T-cell (primary cell): ENCODE measurements at regions not wholly inside any gene's neighbourhood (a gene's known extent, or its start where the extent isn't known, plus 50 kb on each side); places are given as distances from the start of the nearest gene placed in this dataset.

ENCODE experiments used
- ATAC-seq, 4 experiments: fragments of 200-7000 bp in 3 of 4; fragments of 150-1000 bp in 1 of 4; cut with Tn5 transposase; replicated peaks in 1 of 4; 1 replicate in 3 of 4; 2 replicates in 1 of 4; pipeline ENCODE4 v1.10.0; 2021; ENCODE audit warnings: moderate library complexity in 3 of 4, mild to moderate bottlenecking in 2 of 4, moderate number of reproducible peaks in 1 of 4
- CTCF ChIA-PET, 2 donors: fragments of 300-600 bp; sonication (Branson Sonifier 250); formaldehyde crosslinking; loops; one replicate each; lab custom pipeline; 2022; ENCODE audit warnings: antibody characterized with exemption in 2 of 2; lab: Charles Lee
- POLR2A ChIA-PET, 2 donors: fragments of 300-600 bp; sonication (Branson Sonifier 250); formaldehyde crosslinking; loops; one replicate each; lab custom pipeline; 2022; ENCODE audit warnings: antibody characterized with exemption in 2 of 2; lab: Charles Lee
- DNase-seq, 35 experiments: peaks; one replicate each; pipeline versions ENCODE4 v3.0.0 to v3.0.0-alpha.2; 2013 to 2023
- H3K27ac ChIP-seq: one replicate; pipeline ENCODE4 v1.5.1; 2013; ENCODE audit warnings: low read length
- H3K27me3 ChIP-seq, 2 experiments: replicated peaks in 1 of 2; 1 replicate in 1 of 2; 2 replicates in 1 of 2; pipeline versions ENCODE4 v1.6.1 to v1.7.0; 2013; ENCODE audit warnings: low read length in 1 of 2, mixed read lengths in 1 of 2; ENCODE audit not compliant: control insufficient read depth in 2 of 2, insufficient read depth in 2 of 2; ENCODE audit errors: extremely low read depth in 1 of 2
- H3K36me3 ChIP-seq, 2 donors: 1 replicate in 1 of 2; 2 replicates in 1 of 2; pipeline versions ENCODE4 v1.6.1 to v1.7.0; 2013; ENCODE audit warnings: low read length in 1 of 2; ENCODE audit not compliant: control insufficient read depth in 2 of 2, insufficient read depth in 1 of 2; ENCODE audit errors: extremely low read depth in 1 of 2
- H3K4me1 ChIP-seq, 2 experiments: 1 replicate in 1 of 2; 2 replicates in 1 of 2; pipeline versions ENCODE4 v1.6.1 to v1.7.0; 2013; ENCODE audit warnings: low read length in 2 of 2, mixed read lengths in 1 of 2; ENCODE audit not compliant: insufficient read depth in 2 of 2, control insufficient read depth in 1 of 2; ENCODE audit errors: extremely low read depth in 1 of 2
- H3K4me3 ChIP-seq, 2 donors: 1 replicate in 1 of 2; 2 replicates in 1 of 2; pipeline versions ENCODE4 v1.5.1 to v1.7.0; 2013; ENCODE audit warnings: mild to moderate bottlenecking in 2 of 2, low read length in 1 of 2, moderate library complexity in 1 of 2; ENCODE audit not compliant: control insufficient read depth in 1 of 2; ENCODE audit errors: extremely low read depth in 1 of 2
- H3K9me3 ChIP-seq: 2 replicates; pipeline ENCODE4 v1.7.0; 2013
- H3K27ac Mint-ChIP-seq, 2 donors: one replicate each; pipeline ENCODE4 v1.8.0; 2020 to 2021; ENCODE audit warnings: mild to moderate bottlenecking in 2 of 2, mixed read lengths in 2 of 2
- H3K27me3 Mint-ChIP-seq, 2 donors: one replicate each; pipeline ENCODE4 v1.8.0; 2021 to 2022; ENCODE audit warnings: mixed read lengths in 2 of 2
- H3K36me3 Mint-ChIP-seq: one replicate; pipeline ENCODE4 v1.8.0; 2021; ENCODE audit warnings: mixed read lengths
- H3K4me1 Mint-ChIP-seq, 3 donors: one replicate each; pipeline ENCODE4 v1.8.0; 2020 to 2022; ENCODE audit warnings: mixed read lengths in 3 of 3, mild to moderate bottlenecking in 1 of 3
- H3K4me3 Mint-ChIP-seq, 3 donors: one replicate each; pipeline ENCODE4 v1.8.0; 2020 to 2022; ENCODE audit warnings: mild to moderate bottlenecking in 3 of 3, mixed read lengths in 3 of 3, moderate library complexity in 3 of 3
- H3K9me3 Mint-ChIP-seq, 3 donors: one replicate each; pipeline ENCODE4 v1.8.0; 2020 to 2022; ENCODE audit warnings: mixed read lengths in 3 of 3
- WGBS: methylation state at CpG from one replicate; pipeline ENCODE4 v1.1.5; 2013; ENCODE audit warnings: missing lambda C conversion rate; ENCODE audit not compliant: insufficient coverage; 5-methylcytosine and 5-hydroxymethylcytosine counted together

DNA sequence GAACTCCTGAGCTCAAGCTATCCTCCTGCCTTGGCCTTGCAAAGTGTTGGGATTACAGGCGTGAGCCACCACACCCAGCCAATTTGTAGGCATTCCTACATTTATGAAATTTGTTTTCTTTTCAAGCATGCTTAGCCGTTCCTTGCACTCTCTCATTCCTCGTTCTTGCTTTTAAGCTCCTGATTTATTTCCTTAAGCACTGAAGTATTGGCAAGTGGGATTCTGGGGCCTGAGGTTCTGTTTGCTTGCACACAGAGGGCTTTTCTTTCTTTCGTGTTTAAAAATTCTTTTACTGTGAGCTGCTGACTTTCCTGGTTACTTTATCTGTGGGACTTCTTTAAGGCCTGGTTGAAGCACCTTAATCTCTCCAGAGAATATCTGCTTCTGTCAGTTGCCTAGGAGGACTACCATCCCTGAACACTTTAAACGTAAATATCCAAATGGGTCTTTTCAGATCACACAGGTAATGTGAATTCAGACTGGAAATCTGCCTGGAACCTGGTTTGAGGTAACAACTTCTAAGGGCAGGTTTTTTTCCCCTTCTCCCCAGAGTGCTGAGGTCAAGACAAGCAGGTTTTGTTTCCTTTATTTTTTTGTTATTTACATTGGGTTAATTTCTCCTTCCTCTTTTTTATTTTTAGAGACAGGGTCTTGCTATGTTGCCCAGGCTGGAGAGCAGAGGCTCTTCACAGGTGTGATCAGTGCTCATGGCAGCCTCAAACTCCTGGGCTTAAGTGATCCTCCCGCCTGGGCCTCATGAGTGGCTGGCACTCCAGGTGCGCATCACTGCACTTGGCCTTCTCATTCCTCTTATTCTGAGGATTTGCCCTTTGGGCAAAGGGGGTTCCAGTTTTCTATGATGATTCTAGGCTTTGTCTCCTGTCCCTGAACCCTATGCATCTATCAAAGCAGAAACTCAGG is 102.9 kb downstream of the PFKFB3 start:
- ChIA-PET POLR2A (no interaction called here), CTCF (no interaction called here)
- H3K27me3 ChIP-seq = no peaks in the 10 kb centered on the region
- H3K4me1 ChIP-seq = peaks cover 2 to 3% of the 10 kb centered on the region in 2 experiments
- Mint-ChIP-seq H3K27me3 (no peaks in the 10 kb centered on the region), H3K4me1 (peaks cover 4 to 7% (median 5%) of the 10 kb centered on the region in 3 donors), H3K36me3 (peaks cover 19% of the 10 kb centered on the region), H3K27ac (no peak overlapping the region), H3K9me3 (peaks cover 0 to 8% (median 0%) of the 10 kb centered on the region in 3 donors), H3K4me3 (no peak overlapping the region)
- no peaks in the 10 kb centered on the region for H3K9me3 ChIP-seq
- WGBS = 80% methylated on average over 1 of the region's 7 CpGs
- no peaks in the 10 kb centered on the region for H3K36me3 ChIP-seq
- H3K4me3 ChIP-seq = no peak overlapping the region
- no peak overlapping the region for H3K27ac ChIP-seq
- DNase-seq (no peak), ATAC-seq (no peak)

DNA sequence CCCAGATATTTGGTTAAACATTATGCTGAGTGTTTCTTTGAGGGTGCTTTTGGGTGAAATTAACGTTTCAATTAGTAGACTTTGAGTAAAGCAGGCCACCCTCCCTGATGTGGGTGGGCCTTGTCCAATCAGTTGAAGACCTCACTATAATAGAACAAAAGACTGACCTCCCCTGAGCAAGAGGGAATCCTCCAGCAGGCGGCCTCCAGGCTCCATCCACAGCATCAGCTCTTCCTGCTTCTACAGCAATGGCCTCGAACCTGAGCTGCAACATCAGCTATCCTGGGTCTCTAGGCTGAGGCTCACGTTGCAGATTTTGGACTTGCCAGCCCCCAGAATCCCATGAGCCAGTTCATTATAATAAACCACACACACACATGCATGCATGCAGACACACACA is 104.2 kb downstream of the PFKFB3 start:
- Mint-ChIP-seq H3K9me3 (peaks cover 0 to 8% (median 0%) of the 10 kb centered on the region in 3 donors), H3K4me1 (peaks cover 0 to 3% (median 0%) of the 10 kb centered on the region in 3 donors), H3K27ac (no peak overlapping the region), H3K4me3 (no peak overlapping the region), H3K27me3 (no peaks in the 10 kb centered on the region), H3K36me3 (peaks cover 19% of the 10 kb centered on the region)
- Histone ChIP-seq H3K9me3 (no peaks in the 10 kb centered on the region), H3K36me3 (no peaks in the 10 kb centered on the region), H3K27ac (no peak overlapping the region), H3K4me3 (no peak overlapping the region), H3K27me3 (no peaks in the 10 kb centered on the region), H3K4me1 (no peaks in the 10 kb centered on the region)
- WGBS = 81% methylated on average over 3 of the region's 4 CpGs
- ChIA-PET POLR2A (no interaction called here), CTCF (no interaction called here)
- DNase-seq (no peak), ATAC-seq (no peak)

DNA sequence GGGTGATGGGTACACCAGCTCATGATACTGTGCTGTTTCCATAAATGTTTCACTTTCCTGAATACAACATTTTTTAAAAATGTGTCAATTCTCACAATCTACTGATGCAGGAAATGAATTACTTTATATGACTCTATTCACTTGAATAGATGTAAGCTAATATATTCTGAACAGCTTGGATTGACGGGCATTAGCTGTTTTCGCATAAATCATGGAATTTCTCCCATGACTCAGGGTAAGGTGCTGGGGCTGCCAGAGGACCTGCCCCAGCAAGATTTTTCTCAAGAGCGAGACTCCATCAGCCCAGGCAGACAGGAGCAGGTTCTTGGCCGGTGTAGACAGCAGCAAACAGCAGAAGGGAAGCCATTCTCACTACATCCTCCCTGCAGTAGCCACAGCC is 107.1 kb downstream of the PFKFB3 start:
- ATAC-seq (no peak), DNase-seq (no peak)
- no peak overlapping the region for H3K4me3 Mint-ChIP-seq
- POLR2A ChIA-PET = no interaction called here
- H3K9me3 Mint-ChIP-seq = peaks cover 0 to 8% (median 0%) of the 10 kb centered on the region in 3 donors
- CTCF ChIA-PET = no interaction called here
- no peaks in the 10 kb centered on the region for H3K9me3 ChIP-seq
- WGBS = no CpG with 5 or more reads among the region's 4 CpGs
- H3K27ac Mint-ChIP-seq = peak overlapping the region in 1 of 2 donors; percentile 16
- no peak overlapping the region for H3K4me3 ChIP-seq
- H3K27me3 Mint-ChIP-seq = no peaks in the 10 kb centered on the region
- H3K4me1 Mint-ChIP-seq = peaks cover 0 to 3% (median 0%) of the 10 kb centered on the region in 3 donors
- H3K27ac ChIP-seq = no peak overlapping the region
- H3K36me3 Mint-ChIP-seq = peaks cover 19% of the 10 kb centered on the region
- no peaks in the 10 kb centered on the region for H3K36me3 ChIP-seq
- H3K27me3 ChIP-seq = no peaks in the 10 kb centered on the region
- no peaks in the 10 kb centered on the region for H3K4me1 ChIP-seq

DNA sequence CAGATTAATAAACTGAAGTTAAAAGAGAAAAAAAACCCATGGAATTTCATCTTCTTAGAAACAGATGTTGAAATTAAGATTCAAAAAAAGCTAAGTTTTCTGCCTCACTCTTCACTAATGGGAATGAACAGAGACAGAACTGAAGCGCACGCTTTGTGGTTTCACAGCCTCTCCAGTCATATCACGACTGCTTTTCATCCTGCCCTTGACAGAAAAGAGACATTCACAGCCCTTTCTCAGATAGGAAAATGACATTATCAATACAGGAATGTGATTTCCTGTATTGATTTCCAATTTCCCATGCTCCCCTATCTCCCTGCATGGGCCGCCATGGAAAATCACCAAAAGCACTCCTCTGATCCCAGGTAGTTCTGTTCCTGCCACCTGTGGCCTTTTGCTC is 108.2 kb downstream of the PFKFB3 start:
- ChIA-PET POLR2A (no interaction called here), CTCF (no interaction called here)
- ATAC-seq (no peak), DNase-seq (no peak)
- no peak overlapping the region for H3K4me3 Mint-ChIP-seq
- no peaks in the 10 kb centered on the region for H3K27me3 Mint-ChIP-seq
- Histone ChIP-seq H3K9me3 (no peaks in the 10 kb centered on the region), H3K36me3 (no peaks in the 10 kb centered on the region), H3K4me3 (no peak overlapping the region), H3K27me3 (no peaks in the 10 kb centered on the region), H3K27ac (no peak overlapping the region), H3K4me1 (no peaks in the 10 kb centered on the region)
- H3K27ac Mint-ChIP-seq = no peak overlapping the region
- no peaks in the 10 kb centered on the region for H3K4me1 Mint-ChIP-seq
- peaks cover 19% of the 10 kb centered on the region for H3K36me3 Mint-ChIP-seq
- H3K9me3 Mint-ChIP-seq = peaks cover 0 to 8% (median 0%) of the 10 kb centered on the region in 3 donors
- 83% methylated on average over 1 of the region's 4 CpGs for WGBS

DNA sequence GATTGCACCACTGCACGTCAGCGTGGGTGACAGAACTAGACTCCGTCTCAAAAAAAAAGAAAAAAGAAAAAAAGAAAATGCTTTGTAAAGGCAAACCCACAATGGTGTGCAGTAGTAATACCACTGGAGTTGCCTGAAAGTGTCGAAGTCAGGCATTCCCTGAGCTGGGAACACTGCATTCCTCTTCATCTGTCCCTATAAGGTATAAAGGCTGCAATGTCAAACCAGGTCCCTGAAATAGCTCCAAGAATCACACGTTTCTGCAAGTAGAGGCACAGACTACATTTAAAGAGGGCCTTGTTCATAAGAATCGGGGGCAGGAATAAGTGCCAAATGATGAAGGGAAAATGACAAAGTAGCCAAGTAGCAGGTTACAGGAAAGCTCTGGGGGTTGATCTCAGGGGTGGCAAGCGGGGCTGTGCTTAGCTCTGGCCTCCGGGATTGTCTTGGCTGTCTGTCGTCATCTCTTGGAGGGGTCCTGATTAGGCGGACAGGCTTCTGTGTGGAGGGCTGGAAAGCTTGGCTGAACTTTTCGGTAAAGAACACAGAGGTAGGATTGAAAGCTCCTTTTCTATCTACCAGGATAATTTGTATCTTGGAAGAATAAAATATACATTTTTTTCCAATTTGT is 109.1 kb downstream of the PFKFB3 start:
- DNase-seq (no peak), ATAC-seq (no peak)
- WGBS = 98% methylated on average over 5 of the region's 11 CpGs
- H3K27ac ChIP-seq = no peak overlapping the region
- no peaks in the 10 kb centered on the region for H3K27me3 Mint-ChIP-seq
- H3K4me1 Mint-ChIP-seq = no peaks in the 10 kb centered on the region
- H3K4me3 Mint-ChIP-seq = no peak overlapping the region
- no peak overlapping the region for H3K27ac Mint-ChIP-seq
- no peaks in the 10 kb centered on the region for H3K4me1 ChIP-seq
- H3K9me3 ChIP-seq = no peaks in the 10 kb centered on the region
- no peak overlapping the region for H3K4me3 ChIP-seq
- CTCF ChIA-PET = no interaction called here
- POLR2A ChIA-PET = no interaction called here
- H3K27me3 ChIP-seq = no peaks in the 10 kb centered on the region
- peaks cover 15% of the 10 kb centered on the region for H3K36me3 Mint-ChIP-seq
- no peaks in the 10 kb centered on the region for H3K36me3 ChIP-seq
- peaks cover 0 to 5% (median 0%) of the 10 kb centered on the region in 3 donors for H3K9me3 Mint-ChIP-seq

DNA sequence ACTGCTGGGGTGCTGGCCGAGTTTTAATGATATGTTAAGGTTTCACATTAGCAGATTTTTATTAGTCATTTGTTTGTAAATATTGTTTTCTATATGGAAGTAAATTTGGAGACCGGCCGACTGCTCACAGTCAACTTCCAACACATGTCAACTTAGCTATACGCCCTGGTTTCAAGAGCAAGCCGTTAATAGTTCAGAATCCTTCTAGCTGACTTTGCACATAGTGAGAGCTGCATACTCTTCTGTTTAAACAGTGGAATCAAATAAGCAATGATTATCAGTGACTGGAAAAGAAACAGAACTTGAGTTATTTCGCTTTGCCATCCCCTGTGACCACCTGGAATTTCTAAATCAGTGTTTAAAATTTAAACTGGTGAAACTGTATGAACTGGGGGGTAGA is 109.9 kb downstream of the PFKFB3 start:
- H3K9me3 ChIP-seq = no peaks in the 10 kb centered on the region
- H3K27ac ChIP-seq = no peak overlapping the region
- ChIA-PET CTCF (interaction anchor here in 1 of 2 donors (1.0 kb wide), 1 partner anchor 91 kb away, joined by 3 read pairs; no protein-coding TSS in a partner anchor), POLR2A (no interaction called here)
- Mint-ChIP-seq H3K36me3 (peaks cover 8% of the 10 kb centered on the region), H3K27me3 (no peaks in the 10 kb centered on the region), H3K4me3 (no peak overlapping the region), H3K4me1 (no peaks in the 10 kb centered on the region), H3K27ac (no peak overlapping the region), H3K9me3 (peaks cover 0 to 4% (median 0%) of the 10 kb centered on the region in 3 donors)
- no peaks in the 10 kb centered on the region for H3K27me3 ChIP-seq
- DNase-seq (no peak), ATAC-seq (no peak)
- no peaks in the 10 kb centered on the region for H3K36me3 ChIP-seq
- H3K4me1 ChIP-seq = no peaks in the 10 kb centered on the region
- no peak overlapping the region for H3K4me3 ChIP-seq
- no CpG with 5 or more reads among the region's 6 CpGs for WGBS
